ENCODE measurements at regions not wholly inside any gene's neighbourhood (a gene's known extent, or its start where the extent isn't known, plus 50 kb on each side); places are given as distances from the start of the nearest gene placed in this dataset.

DNA sequence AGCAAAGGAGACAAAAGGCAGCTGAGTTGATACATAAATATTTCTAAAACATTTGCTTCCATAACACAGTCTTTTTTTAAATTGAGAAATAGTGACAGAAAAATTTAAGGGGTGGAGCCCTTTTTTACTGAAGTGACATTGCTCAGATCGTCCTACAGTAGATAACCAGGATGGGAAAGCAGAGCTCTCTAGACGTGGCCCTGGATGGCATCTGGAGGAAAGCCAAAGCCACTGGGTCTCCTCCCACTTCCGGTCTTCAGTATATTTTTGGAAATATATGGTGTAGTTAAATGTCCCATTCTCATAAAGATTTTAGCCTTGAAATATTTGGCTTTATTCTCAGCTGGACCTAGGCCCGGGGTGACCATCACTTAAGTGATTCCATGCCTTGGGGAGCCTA is 326.1 kb downstream of the ZNF621 start:
- ChIA-PET CTCF (no interaction called here), POLR2A (no interaction called here)
- no peak for TF ChIP-seq ELF4 (IDR thresholded peaks at IDR 0.05)
- no peak for TF ChIP-seq ZNF384 (IDR thresholded peaks at IDR 0.05)
- no peak for TF ChIP-seq SUZ12 (IDR thresholded peaks at IDR 0.05)
- TF ChIP-seq TARDBP (IDR thresholded peaks at IDR 0.05), result no peak
- TF ChIP-seq CTBP1 (IDR thresholded peaks at IDR 0.05; ENCODE audit: borderline replicate concordance), result no peak
- no peak for TF ChIP-seq NFRKB (IDR thresholded peaks at IDR 0.05)
- TF ChIP-seq FOXM1 (IDR thresholded peaks at IDR 0.05; ENCODE audit: borderline replicate concordance), result no peak
- no peak for TF ChIP-seq FOXK2 (IDR thresholded peaks at IDR 0.05)
- DNase-seq (ENCODE audit: extremely low spot score), result no peak

DNA sequence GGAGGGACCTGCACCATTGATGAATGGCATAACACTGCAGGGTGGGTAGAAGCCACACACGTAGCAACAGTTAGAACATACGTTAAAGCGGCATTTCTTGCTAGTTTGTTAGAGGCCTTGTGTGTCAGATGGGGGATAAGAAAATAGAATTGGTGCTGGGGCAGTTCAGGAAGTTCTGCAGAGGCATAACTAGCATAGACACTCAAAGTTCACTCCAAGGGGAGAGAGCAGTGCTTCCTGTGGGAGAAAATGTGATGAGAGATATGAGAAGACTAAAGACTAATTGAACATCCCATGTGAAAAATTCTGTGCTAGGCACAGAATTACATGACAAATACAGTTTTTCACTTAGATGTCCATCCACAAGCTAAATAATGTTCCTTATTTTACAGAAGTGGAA is 327.1 kb downstream of the ZNF621 start:
- no peak for DNase-seq (ENCODE audit: extremely low spot score)
- CTCF ChIA-PET, result no interaction called here
- TF ChIP-seq ZNF384 (IDR thresholded peaks at IDR 0.05), result no peak
- TF ChIP-seq, protein P1, sequence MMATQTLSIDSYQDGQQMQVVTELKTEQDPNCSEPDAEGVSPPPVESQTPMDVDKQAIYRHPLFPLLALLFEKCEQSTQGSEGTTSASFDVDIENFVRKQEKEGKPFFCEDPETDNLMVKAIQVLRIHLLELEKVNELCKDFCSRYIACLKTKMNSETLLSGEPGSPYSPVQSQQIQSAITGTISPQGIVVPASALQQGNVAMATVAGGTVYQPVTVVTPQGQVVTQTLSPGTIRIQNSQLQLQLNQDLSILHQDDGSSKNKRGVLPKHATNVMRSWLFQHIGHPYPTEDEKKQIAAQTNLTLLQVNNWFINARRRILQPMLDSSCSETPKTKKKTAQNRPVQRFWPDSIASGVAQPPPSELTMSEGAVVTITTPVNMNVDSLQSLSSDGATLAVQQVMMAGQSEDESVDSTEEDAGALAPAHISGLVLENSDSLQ (IDR thresholded peaks at IDR 0.05), result no peak
- TF ChIP-seq TARDBP (IDR thresholded peaks at IDR 0.05), result no peak
- no peak for TF ChIP-seq LEF1 (IDR thresholded peaks at IDR 0.05; ENCODE audit: borderline replicate concordance)
- no peak for TF ChIP-seq FOXK2 (IDR thresholded peaks at IDR 0.05)
- no peak for TF ChIP-seq SP1 (IDR thresholded peaks at IDR 0.05)
- POLR2A ChIA-PET, result no interaction called here

DNA sequence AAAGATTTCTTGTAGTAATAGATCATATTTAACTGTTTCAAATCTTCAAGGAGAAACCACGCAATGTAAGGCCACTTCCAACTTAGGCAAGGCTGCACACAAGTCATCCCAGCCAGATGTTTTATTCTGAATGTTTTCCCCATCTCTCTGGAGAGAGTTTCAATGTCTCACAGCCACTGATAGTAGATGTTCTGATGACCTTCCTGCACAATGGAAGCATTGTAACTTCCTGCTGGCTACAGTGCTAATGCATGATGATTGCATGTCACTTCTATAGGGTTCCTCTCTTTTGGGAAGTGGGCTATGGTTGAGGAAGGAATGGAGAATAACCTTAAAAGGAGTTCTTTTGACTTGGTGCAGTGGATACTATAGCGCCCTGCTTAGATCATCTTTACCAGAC is 328.0 kb downstream of the ZNF621 start:
- CTCF ChIA-PET, result no interaction called here
- no peak for DNase-seq (ENCODE audit: extremely low spot score)
- POLR2A ChIA-PET, result no interaction called here
- TF ChIP-seq FOXK2 (IDR thresholded peaks at IDR 0.05) (no peak), SP1 (IDR thresholded peaks at IDR 0.05) (no peak), FOXA1 (IDR thresholded peaks at IDR 0.05) (no peak), ARNT (IDR thresholded peaks at IDR 0.05) (no peak), TARDBP (IDR thresholded peaks at IDR 0.05) (no peak), SUZ12 (IDR thresholded peaks at IDR 0.05) (no peak), ELF4 (IDR thresholded peaks at IDR 0.05) (no peak), FOXM1 (IDR thresholded peaks at IDR 0.05; ENCODE audit: borderline replicate concordance) (no peak), LEF1 (IDR thresholded peaks at IDR 0.05; ENCODE audit: borderline replicate concordance) (no peak), ZNF384 (IDR thresholded peaks at IDR 0.05) (no peak), HDGF (IDR thresholded peaks at IDR 0.05; ENCODE audit: borderline replicate concordance) (no peak)
- TF ChIP-seq, protein P1 (IDR thresholded peaks at IDR 0.05), result no peak

DNA sequence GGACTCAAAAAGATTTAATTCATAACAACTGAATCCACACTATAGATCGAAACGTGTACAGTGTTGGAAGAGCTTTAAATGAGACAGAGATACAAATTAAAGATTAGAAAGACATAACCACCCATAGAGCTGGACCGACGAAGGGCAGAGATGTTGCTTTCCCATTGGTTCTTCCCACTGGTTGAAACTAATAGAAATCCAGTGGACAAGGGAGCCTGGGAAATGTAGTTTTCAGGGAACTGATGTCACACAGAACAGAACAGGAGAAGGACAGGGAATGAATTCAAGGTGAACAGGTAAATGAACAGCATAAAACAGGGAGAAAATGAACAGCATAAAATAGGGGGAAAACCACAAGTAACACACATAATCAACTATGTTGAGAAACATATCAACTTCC is 328.7 kb downstream of the ZNF621 start:
- no peak for DNase-seq (ENCODE audit: extremely low spot score)
- TF ChIP-seq NFRKB (IDR thresholded peaks at IDR 0.05) (no peak), ZNF384 (IDR thresholded peaks at IDR 0.05) (no peak), BHLHE40 (IDR thresholded peaks at IDR 0.05; ENCODE audit: borderline replicate concordance) (no peak), HDGF (IDR thresholded peaks at IDR 0.05; ENCODE audit: borderline replicate concordance) (no peak), L3MBTL2 (conservative IDR thresholded peaks at IDR 0.05) (no peak), SUZ12 (IDR thresholded peaks at IDR 0.05) (no peak), FOXM1 (IDR thresholded peaks at IDR 0.05; ENCODE audit: borderline replicate concordance) (no peak), FOXK2 (IDR thresholded peaks at IDR 0.05) (no peak), SP1 (IDR thresholded peaks at IDR 0.05) (no peak), FOXA1 (IDR thresholded peaks at IDR 0.05) (no peak), ELF4 (IDR thresholded peaks at IDR 0.05) (no peak), TARDBP (IDR thresholded peaks at IDR 0.05) (no peak)
- TF ChIP-seq, protein P1 (IDR thresholded peaks at IDR 0.05), result no peak
- ChIA-PET POLR2A (no interaction called here), CTCF (no interaction called here)

DNA sequence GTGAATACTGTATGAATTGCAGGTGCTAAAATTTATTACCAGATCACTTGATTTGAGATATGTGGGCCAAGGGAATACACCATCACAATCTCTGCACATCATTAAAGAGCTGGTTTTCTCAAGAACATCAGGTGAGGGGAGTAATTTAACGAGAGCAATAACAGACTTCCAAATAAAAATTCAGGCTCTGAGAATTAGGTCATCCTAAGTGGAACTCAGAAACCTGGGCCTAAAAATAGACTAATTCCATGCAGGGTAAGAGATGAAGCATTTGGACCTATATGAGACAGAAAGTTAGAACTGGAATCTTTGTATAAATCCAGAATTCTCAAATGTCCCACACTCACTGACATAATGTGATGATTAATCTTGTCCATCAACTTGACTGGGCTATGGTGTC is 331.1 kb downstream of the ZNF621 start:
- no peak for DNase-seq (ENCODE audit: extremely low spot score)
- CTCF ChIA-PET, result no interaction called here
- POLR2A ChIA-PET, result no interaction called here
- TF ChIP-seq SP1 (IDR thresholded peaks at IDR 0.05) (no peak), FOXK2 (IDR thresholded peaks at IDR 0.05) (no peak), ZNF384 (IDR thresholded peaks at IDR 0.05) (no peak), TARDBP (IDR thresholded peaks at IDR 0.05) (no peak), NFRKB (IDR thresholded peaks at IDR 0.05) (no peak), FOXA1 (IDR thresholded peaks at IDR 0.05) (no peak), L3MBTL2 (conservative IDR thresholded peaks at IDR 0.05) (no peak), CTBP1 (IDR thresholded peaks at IDR 0.05; ENCODE audit: borderline replicate concordance) (no peak), LEF1 (IDR thresholded peaks at IDR 0.05; ENCODE audit: borderline replicate concordance) (no peak), FOXM1 (IDR thresholded peaks at IDR 0.05; ENCODE audit: borderline replicate concordance) (no peak), HDGF (IDR thresholded peaks at IDR 0.05; ENCODE audit: borderline replicate concordance) (no peak), ELF4 (IDR thresholded peaks at IDR 0.05) (no peak), ARNT (IDR thresholded peaks at IDR 0.05) (no peak), SUZ12 (IDR thresholded peaks at IDR 0.05) (no peak), BHLHE40 (IDR thresholded peaks at IDR 0.05; ENCODE audit: borderline replicate concordance) (no peak)
- TF ChIP-seq, protein P1 (IDR thresholded peaks at IDR 0.05), result no peak

DNA sequence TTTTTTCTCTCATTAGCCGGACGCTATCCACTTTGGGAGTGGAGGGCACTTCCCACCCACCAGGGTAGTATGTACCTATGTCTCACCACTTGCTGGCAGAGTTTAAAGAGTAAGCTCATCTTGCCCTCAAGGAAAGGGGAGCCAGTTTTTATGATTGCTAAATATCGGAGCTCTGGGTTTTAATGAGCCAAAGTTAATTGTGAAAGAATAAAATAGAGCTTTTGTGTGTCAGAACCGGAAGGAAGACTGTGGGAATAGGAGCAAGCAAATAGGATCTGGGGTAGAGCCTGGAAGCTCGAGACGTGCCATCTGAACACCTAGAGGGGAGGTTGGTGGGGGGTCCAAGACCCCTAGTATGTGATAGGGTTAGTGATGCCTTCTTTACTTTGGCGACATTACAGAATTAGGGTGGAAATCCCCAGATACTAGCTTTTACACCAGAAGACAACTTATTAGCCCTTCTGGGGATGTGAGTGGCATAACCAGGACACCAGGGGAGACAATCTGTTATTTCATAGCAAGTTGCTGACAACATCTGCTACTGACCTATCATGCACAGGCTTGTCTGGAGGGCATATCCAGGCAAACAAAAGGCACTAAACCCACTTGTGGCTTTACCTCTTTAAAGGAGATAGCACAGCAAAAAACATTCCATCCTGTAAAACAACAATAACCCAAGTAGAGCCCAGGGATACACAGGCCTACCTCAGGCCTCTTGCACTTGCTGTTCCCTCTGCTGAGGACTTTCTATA is 333.8 kb downstream of the ZNF621 start:
- TF ChIP-seq TARDBP (IDR thresholded peaks at IDR 0.05) (no peak), HDGF (IDR thresholded peaks at IDR 0.05; ENCODE audit: borderline replicate concordance) (no peak), SP1 (IDR thresholded peaks at IDR 0.05) (no peak), SUZ12 (IDR thresholded peaks at IDR 0.05) (no peak), FOXA1 (IDR thresholded peaks at IDR 0.05) (no peak), ZNF384 (IDR thresholded peaks at IDR 0.05) (no peak), ARNT (IDR thresholded peaks at IDR 0.05) (no peak), LEF1 (IDR thresholded peaks at IDR 0.05; ENCODE audit: borderline replicate concordance) (no peak), FOXK2 (IDR thresholded peaks at IDR 0.05) (no peak), L3MBTL2 (conservative IDR thresholded peaks at IDR 0.05) (no peak), BHLHE40 (IDR thresholded peaks at IDR 0.05; ENCODE audit: borderline replicate concordance) (no peak), ELF4 (IDR thresholded peaks at IDR 0.05) (no peak), FOXM1 (IDR thresholded peaks at IDR 0.05; ENCODE audit: borderline replicate concordance) (no peak), CTBP1 (IDR thresholded peaks at IDR 0.05; ENCODE audit: borderline replicate concordance) (no peak), NFRKB (IDR thresholded peaks at IDR 0.05) (no peak)
- TF ChIP-seq, protein P1 (IDR thresholded peaks at IDR 0.05), result no peak
- no peak for DNase-seq (ENCODE audit: extremely low spot score)
- CTCF ChIA-PET, result no interaction called here
- POLR2A ChIA-PET, result no interaction called here
